H9 (cell line): ENCODE measurements at regions not wholly inside any gene's neighbourhood (a gene's known extent, or its start where the extent isn't known, plus 50 kb on each side); places are given as distances from the start of the nearest gene placed in this dataset.

ENCODE experiments used
- DNase-seq: peaks from one replicate; pipeline ENCODE4 v3.0.0-alpha.2; 2017
- H2AFZ ChIP-seq: one replicate; pipeline ENCODE4 v1.6.1; 2013; ENCODE audit warnings: mild to moderate bottlenecking, low read length, control low read depth, moderate library complexity
- H2AK5ac ChIP-seq: 2 replicates; pipeline ENCODE4 v1.6.1; 2013; ENCODE audit warnings: low read length, control low read depth, mixed read lengths; ENCODE audit not compliant: insufficient read length
- H2BK120ac ChIP-seq: one replicate; pipeline ENCODE4 v1.6.1; 2013; ENCODE audit warnings: low read depth, mild to moderate bottlenecking, low read length, control low read depth, inconsistent platforms; ENCODE audit not compliant: poor library complexity, severe bottlenecking
- H2BK12ac ChIP-seq: 2 replicates; pipeline ENCODE4 v1.6.1; 2013; ENCODE audit warnings: low read length, control low read depth, mixed read lengths, low read depth; ENCODE audit not compliant: insufficient read length
- H2BK15ac ChIP-seq: 2 replicates; pipeline ENCODE4 v1.6.1; 2013; ENCODE audit warnings: low read depth, low read length, control low read depth
- H2BK20ac ChIP-seq: one replicate; pipeline ENCODE4 v1.6.1; 2013; ENCODE audit warnings: low read depth, mild to moderate bottlenecking, low read length, control low read depth, inconsistent platforms; ENCODE audit not compliant: poor library complexity, severe bottlenecking
- H2BK5ac ChIP-seq: 2 replicates; pipeline ENCODE4 v1.6.1; 2013; ENCODE audit warnings: low read length, control low read depth, mixed read lengths; ENCODE audit not compliant: insufficient read length
- H3K14ac ChIP-seq: 2 replicates; pipeline ENCODE4 v1.6.1; 2013; ENCODE audit warnings: low read length, control low read depth; ENCODE audit not compliant: insufficient read depth
- H3K18ac ChIP-seq: 2 replicates; pipeline ENCODE4 v1.6.1; 2013; ENCODE audit warnings: low read depth, mild to moderate bottlenecking, mixed read lengths, low read length, control low read depth; ENCODE audit not compliant: insufficient read length
- H3K23ac ChIP-seq: 2 replicates; pipeline ENCODE4 v1.6.1; 2013; ENCODE audit warnings: low read length, control low read depth, mixed read lengths, low read depth; ENCODE audit not compliant: insufficient read length
- H3K23me2 ChIP-seq: 2 replicates; pipeline ENCODE4 v1.6.1; 2013; ENCODE audit warnings: low read depth, mild to moderate bottlenecking, mixed read lengths, low read length, control low read depth; ENCODE audit not compliant: insufficient read length, poor library complexity, severe bottlenecking
- H3K27ac ChIP-seq: 2 replicates; pipeline ENCODE4 v1.5.1; 2013; ENCODE audit warnings: low read length, control low read depth, mixed read lengths, low read depth; ENCODE audit not compliant: insufficient read length
- H3K27me3 ChIP-seq: 2 replicates; pipeline ENCODE4 v1.6.1; 2013; ENCODE audit warnings: low read length, control low read depth, inconsistent platforms; ENCODE audit not compliant: insufficient read depth
- H3K4ac ChIP-seq: 2 replicates; pipeline ENCODE4 v1.6.1; 2013; ENCODE audit warnings: low read depth, mild to moderate bottlenecking, control low read depth, inconsistent platforms, low read length, moderate library complexity
- H3K4me1 ChIP-seq: 2 replicates; pipeline ENCODE4 v1.6.1; 2013; ENCODE audit warnings: low read length, control low read depth, inconsistent platforms; ENCODE audit not compliant: insufficient read depth
- H3K4me2 ChIP-seq: 2 replicates; pipeline ENCODE4 v1.6.1; 2013; ENCODE audit warnings: low read length, control low read depth, mixed read lengths; ENCODE audit not compliant: insufficient read length, insufficient read depth
- H3K56ac ChIP-seq: 2 replicates; pipeline ENCODE4 v1.6.1; 2013; ENCODE audit warnings: low read depth, mild to moderate bottlenecking, mixed read lengths, low read length, control low read depth; ENCODE audit not compliant: insufficient read length
- H3K79me1 ChIP-seq: 2 replicates; pipeline ENCODE4 v1.6.1; 2013; ENCODE audit warnings: low read depth, mild to moderate bottlenecking, moderate library complexity, low read length, control low read depth, inconsistent platforms; ENCODE audit not compliant: insufficient read depth, poor library complexity, severe bottlenecking
- H3K79me2 ChIP-seq: 2 replicates; pipeline ENCODE4 v1.6.1; 2013; ENCODE audit warnings: low read length, control low read depth, inconsistent platforms; ENCODE audit not compliant: insufficient read depth
- H3K9ac ChIP-seq: 2 replicates; pipeline ENCODE4 v1.6.1; 2013; ENCODE audit warnings: low read length, control low read depth, mixed read lengths; ENCODE audit not compliant: insufficient read length; ENCODE audit errors: extremely low read depth
- H3K9me3 ChIP-seq: one replicate; pipeline ENCODE4 v1.6.1; 2013; ENCODE audit warnings: low read depth, low read length, inconsistent platforms; ENCODE audit not compliant: control insufficient read depth
- H3T11ph ChIP-seq: one replicate; pipeline ENCODE4 v1.6.1; 2013; ENCODE audit warnings: mild to moderate bottlenecking, low read length, control low read depth, inconsistent platforms
- H4K20me1 ChIP-seq: one replicate; pipeline ENCODE4 v1.6.1; 2013; ENCODE audit not compliant: control insufficient read depth, insufficient read length, insufficient read depth
- H4K5ac ChIP-seq: 2 replicates; pipeline ENCODE4 v1.6.1; 2013; ENCODE audit warnings: low read depth, mild to moderate bottlenecking, mixed read lengths, low read length, control low read depth; ENCODE audit not compliant: insufficient read length
- H4K8ac ChIP-seq: replicated peaks from 2 replicates; pipeline ENCODE4 v1.6.1; 2013; ENCODE audit warnings: low read length, control low read depth, mixed read lengths, low read depth; ENCODE audit not compliant: insufficient read length
- H4K91ac ChIP-seq: 2 replicates; pipeline ENCODE4 v1.6.1; 2013; ENCODE audit warnings: low read depth, mild to moderate bottlenecking, moderate library complexity, mixed read lengths, low read length, control low read depth; ENCODE audit not compliant: insufficient read length
- H3K27ac Mint-ChIP-seq, 3 experiments: 2 replicates in 2 of 3; 3 replicates in 1 of 3; pipeline ENCODE4 v1.8.0; 2020 to 2021; ENCODE audit warnings: mixed read lengths in 3 of 3, mild to moderate bottlenecking in 1 of 3, moderate library complexity in 1 of 3
- H3K27me3 Mint-ChIP-seq: 2 replicates; pipeline ENCODE4 v1.8.0; 2021; ENCODE audit warnings: low read depth, mild to moderate bottlenecking, moderate library complexity, mixed read lengths
- H3K36me3 Mint-ChIP-seq, 3 experiments: 2 replicates in 2 of 3; 3 replicates in 1 of 3; pipeline ENCODE4 v1.8.0; 2020 to 2021; ENCODE audit warnings: low read depth in 3 of 3, mixed read lengths in 3 of 3; ENCODE audit not compliant: insufficient read depth in 1 of 3
- H3K4me1 Mint-ChIP-seq, 2 experiments: 2 replicates each; pipeline ENCODE4 v1.8.0; 2020; ENCODE audit warnings: mixed read lengths in 2 of 2
- H3K4me3 Mint-ChIP-seq, 2 experiments: 2 replicates in 1 of 2; 3 replicates in 1 of 2; pipeline ENCODE4 v1.8.0; 2020 to 2021; ENCODE audit warnings: mild to moderate bottlenecking in 2 of 2, mixed read lengths in 2 of 2, moderate library complexity in 1 of 2
- H3K9me3 Mint-ChIP-seq, 2 experiments: 2 replicates in 1 of 2; 3 replicates in 1 of 2; pipeline ENCODE4 v1.8.0; 2020; ENCODE audit warnings: mild to moderate bottlenecking in 2 of 2, mixed read lengths in 2 of 2, moderate library complexity in 1 of 2
- WGBS: extraction: QIAGEN DNeasy Blood & Tissue Kit; methylation state at CpG from one replicate; pipeline ENCODE4 v1.1.7; 2013; ENCODE audit warnings: missing lambda C conversion rate, low lambda C conversion rate, mixed read lengths; ENCODE audit not compliant: insufficient read length; ENCODE audit errors: extremely low coverage; 5-methylcytosine and 5-hydroxymethylcytosine counted together
- TF ChIP-seq, protein P1 (sequence below): fragments of 200-600 bp; sonication (generic); conservative IDR thresholded peaks from 3 replicates; pipeline ENCODE4 v1.8.0; 2021; ENCODE audit warnings: antibody characterized with exemption, mild to moderate bottlenecking

DNA sequence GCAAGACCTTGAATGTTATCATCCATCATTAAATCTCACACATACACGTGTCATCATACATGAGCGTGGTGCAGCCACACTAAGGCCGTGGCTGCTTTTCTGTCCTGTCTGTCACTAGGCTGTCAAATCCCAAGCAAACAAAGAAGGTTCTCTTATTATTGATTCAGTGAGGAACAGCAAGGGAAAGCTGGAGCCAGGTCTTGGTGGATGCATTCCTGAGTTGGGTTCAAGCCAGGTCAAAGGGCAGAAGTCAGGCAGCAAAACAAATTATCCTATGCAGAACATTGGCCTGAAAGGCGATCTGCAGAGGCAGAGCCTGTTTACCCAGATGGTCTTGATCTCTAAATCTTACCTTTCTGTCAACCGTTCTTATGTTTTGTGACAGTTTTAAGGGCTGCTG, 252.3 kb downstream of the NEDD1 start:
- no peaks in the 10 kb centered on the region for H3K27me3 ChIP-seq
- WGBS, result no CpG with 5 or more reads among the region's 5 CpGs
- no peaks in the 10 kb centered on the region for H3K9me3 ChIP-seq
- no peak overlapping the region for H2BK20ac ChIP-seq
- no peak overlapping the region for H3K56ac ChIP-seq
- peaks cover 3 to 15% of the 10 kb centered on the region in 2 experiments; a peak in 3 of 4 replicates for H3K4me1 Mint-ChIP-seq
- H2BK120ac ChIP-seq, result no peak overlapping the region
- no peak for DNase-seq
- no peaks in the 10 kb centered on the region for H3K23me2 ChIP-seq
- no peak overlapping the region for H2AFZ ChIP-seq
- peak overlapping the region in 1 of 3 experiments; percentile 34; a peak in 1 of 7 replicates for H3K27ac Mint-ChIP-seq
- no peak overlapping the region for H3K4ac ChIP-seq
- no peak overlapping the region for H3T11ph ChIP-seq
- H3K27me3 Mint-ChIP-seq, result no peaks in the 10 kb centered on the region
- H3K79me2 ChIP-seq, result no peaks in the 10 kb centered on the region
- no peak overlapping the region for H4K8ac ChIP-seq
- no peak overlapping the region for H3K4me2 ChIP-seq
- H2AK5ac ChIP-seq, result no peak overlapping the region
- H3K14ac ChIP-seq, result no peak overlapping the region
- no peak overlapping the region for H3K4me3 Mint-ChIP-seq
- H4K91ac ChIP-seq, result no peak overlapping the region
- no peak overlapping the region for H4K5ac ChIP-seq
- H3K36me3 Mint-ChIP-seq, result peaks cover 0 to 5% (median 0%) of the 10 kb centered on the region in 3 experiments; a peak in 2 of 7 replicates
- no peak overlapping the region for H3K27ac ChIP-seq
- no peaks in the 10 kb centered on the region for H3K79me1 ChIP-seq
- no peaks in the 10 kb centered on the region for H3K4me1 ChIP-seq
- H4K20me1 ChIP-seq, result no peaks in the 10 kb centered on the region
- H3K9me3 Mint-ChIP-seq, result peaks cover 0 to 1% of the 10 kb centered on the region in 2 experiments; a peak in 2 of 5 replicates
- no peak overlapping the region for H3K9ac ChIP-seq
- no peak overlapping the region for H3K18ac ChIP-seq
- TF ChIP-seq, protein P1, sequence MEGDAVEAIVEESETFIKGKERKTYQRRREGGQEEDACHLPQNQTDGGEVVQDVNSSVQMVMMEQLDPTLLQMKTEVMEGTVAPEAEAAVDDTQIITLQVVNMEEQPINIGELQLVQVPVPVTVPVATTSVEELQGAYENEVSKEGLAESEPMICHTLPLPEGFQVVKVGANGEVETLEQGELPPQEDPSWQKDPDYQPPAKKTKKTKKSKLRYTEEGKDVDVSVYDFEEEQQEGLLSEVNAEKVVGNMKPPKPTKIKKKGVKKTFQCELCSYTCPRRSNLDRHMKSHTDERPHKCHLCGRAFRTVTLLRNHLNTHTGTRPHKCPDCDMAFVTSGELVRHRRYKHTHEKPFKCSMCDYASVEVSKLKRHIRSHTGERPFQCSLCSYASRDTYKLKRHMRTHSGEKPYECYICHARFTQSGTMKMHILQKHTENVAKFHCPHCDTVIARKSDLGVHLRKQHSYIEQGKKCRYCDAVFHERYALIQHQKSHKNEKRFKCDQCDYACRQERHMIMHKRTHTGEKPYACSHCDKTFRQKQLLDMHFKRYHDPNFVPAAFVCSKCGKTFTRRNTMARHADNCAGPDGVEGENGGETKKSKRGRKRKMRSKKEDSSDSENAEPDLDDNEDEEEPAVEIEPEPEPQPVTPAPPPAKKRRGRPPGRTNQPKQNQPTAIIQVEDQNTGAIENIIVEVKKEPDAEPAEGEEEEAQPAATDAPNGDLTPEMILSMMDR, result no peak
- no peak overlapping the region for H2BK5ac ChIP-seq
- H2BK12ac ChIP-seq, result no peak overlapping the region
- H3K23ac ChIP-seq, result no peak overlapping the region
- H2BK15ac ChIP-seq, result no peak overlapping the region
